NCI-H526 treated with DMSO at 0.1 percent for 48 hours (cell line): ENCODE measurements at regions not wholly inside any gene's neighbourhood (a gene's known extent, or its start where the extent isn't known, plus 50 kb on each side); places are given as distances from the start of the nearest gene placed in this dataset.

Experiments used
- DNase-seq: peaks from one replicate; lab custom pipeline; 2025; lab: John Stamatoyannopoulos, UW

DNA sequence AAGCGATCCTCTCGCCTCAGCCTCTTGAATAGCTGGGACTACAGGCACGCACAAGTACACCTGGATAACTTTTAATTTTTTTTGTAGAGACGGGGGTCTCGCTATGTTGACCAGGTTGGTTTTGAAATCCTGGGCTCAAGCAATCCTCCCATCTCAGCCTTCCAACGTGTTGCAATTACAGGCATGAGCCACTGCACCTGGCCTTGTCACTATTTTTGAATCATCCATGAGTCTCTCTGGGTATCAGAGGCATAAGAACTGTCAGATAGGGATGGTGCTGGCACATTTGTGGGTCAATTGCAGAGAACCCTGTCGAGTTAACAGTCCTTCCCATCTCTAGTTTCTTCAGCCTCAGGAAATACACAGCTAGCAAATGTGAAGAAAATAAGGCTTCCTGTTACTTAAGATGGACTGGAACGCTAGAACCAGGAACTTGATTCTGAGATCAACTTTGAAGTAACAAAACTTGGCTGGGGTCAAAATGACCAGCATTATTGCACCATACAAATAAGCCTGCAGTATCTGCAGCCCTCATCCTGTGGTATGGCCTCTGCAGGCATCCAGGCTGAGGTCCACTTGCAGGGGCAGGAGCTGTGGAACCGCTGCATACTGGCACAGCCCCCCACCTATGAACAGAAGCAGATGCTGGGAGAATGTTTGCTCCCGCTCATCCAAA lies 124.3 kb upstream of the GADD45A start:
- DNase-seq: no peak

DNA sequence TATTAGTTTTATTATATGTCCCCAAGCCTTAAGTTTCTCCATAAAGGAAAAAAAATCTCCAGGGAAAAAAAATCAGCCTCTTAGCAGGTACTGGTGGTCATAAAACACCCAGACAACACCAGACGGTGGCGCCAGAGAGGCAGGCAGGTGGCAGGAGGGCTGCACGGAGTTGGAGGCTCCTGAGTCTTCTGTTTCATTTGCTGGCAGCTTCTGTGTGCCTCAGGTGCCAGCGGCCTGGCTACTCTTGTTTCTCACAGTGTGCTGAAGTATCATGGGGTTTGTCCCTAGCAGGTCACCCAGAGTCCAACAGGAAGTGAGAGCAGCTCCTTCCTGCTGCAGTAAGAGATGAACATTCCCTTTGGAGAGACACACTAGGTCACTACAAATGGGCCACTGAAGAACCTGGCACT lies 123.3 kb upstream of the GADD45A start:
- DNase-seq: peak; percentile 67

DNA sequence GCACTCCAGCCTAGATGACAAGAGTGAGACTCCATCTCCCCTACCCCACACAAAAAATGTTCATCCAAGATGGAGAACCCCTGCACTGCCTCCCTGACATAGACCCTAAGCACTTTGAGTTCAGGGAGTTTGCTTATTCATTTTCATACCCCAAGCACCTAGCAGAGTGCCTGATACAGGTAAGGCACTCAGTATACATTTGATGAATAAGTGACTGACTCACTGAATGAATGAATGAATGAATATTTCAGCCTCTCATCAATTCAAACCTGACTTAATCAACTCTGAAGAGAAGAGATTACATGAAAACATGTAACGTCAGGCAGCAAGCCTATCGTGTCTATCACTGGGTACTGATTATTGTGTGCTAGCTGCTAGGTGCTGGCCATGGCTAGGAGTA lies 121.3 kb upstream of the GADD45A start:
- no peak for DNase-seq

DNA sequence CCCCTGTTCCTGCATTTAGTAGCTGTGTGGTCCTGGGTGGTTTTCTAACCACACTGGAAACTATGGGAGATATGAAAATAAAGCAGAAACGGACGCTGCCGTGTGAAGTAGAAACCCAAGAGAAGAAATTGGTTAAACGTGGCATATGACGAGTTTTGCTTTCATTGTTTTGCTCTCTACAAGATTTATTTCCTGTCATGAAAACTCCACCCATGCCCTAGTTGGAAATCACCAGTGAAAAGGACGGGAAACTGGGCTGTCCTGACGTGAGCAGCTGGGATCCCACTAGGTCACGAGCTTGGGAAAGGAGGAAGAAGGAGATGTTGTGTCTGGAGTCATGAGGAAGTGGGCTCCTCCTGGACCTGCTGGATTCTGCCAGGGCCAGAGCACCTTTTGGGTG lies 120.8 kb upstream of the GADD45A start:
- DNase-seq: no peak

DNA sequence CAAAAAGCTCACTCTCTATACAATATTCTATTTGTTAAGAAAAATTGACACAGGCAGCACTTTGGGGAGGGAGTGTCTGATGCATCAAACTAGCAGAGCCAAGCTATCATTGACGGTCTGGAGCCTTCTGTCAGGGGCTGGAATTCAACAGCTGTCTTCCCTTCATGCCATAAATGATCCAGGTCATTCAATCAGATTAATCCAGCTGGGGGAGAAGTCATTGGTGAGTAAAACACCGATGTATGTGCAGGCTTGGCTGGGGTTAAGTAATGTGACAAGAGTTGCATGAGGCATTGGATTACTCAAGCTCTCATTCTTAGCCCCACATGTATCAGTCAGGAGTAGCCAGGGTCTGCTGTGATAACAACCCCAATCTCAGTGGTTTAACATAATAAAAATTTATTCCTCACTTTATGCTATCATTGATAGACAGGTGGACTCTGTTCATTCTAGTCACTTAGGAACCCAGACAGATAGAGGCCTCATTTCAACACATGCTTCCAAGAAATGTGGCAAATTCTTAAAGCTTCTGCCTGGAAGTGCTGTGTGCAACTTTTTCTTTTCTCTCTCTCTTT lies 118.1 kb upstream of the GADD45A start:
- DNase-seq: no peak

DNA sequence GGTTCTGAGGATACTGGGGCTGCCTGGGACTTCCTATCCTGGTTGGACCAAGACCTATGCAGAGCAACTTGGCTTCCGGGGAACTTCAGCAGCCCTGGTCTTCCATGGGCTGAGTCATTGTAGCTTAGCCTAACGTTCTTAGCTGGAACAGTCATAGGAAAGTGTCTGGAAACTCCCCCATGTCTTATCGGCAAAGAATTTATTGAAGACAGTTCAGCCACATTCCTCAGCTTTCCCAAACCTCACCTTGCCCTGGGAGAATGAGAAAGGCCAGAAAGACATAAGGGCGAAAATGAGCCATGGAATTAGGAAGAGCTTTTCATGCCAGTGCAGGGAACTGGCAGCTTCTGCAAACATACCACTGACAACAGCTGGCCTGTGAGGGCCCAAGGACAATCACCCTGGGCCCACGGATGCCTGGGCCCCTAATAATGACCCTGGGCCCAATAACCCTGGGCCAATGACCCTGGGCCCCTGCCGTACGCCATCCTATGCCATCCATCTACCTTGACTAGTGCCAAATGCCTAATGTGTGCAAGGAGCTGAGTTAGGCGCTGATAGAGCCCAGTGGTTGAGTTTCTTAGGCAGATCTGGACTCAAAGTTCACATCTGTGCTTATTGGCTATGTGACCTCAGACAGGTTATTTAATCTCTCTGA lies 114.4 kb upstream of the GADD45A start:
- no peak for DNase-seq

DNA sequence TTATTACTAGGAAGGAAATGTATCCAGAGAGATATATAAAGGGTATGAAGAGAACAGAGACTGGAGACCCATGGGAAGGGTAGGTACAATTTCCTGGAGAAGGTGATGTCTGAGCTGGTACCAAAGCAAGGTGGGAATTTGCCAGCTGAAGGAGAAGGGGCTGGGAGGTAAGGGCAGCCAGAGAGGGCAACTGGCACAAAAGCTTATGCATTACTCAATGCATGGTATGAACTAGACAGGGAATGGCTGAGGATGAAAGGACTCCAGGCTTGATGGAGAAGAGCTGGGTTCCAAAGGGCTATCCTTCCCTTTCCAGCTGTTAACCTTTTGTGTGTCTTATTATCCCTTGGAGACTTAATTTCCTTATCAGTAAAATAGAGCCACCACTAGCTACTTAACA lies 113.6 kb upstream of the GADD45A start:
- no peak for DNase-seq

DNA sequence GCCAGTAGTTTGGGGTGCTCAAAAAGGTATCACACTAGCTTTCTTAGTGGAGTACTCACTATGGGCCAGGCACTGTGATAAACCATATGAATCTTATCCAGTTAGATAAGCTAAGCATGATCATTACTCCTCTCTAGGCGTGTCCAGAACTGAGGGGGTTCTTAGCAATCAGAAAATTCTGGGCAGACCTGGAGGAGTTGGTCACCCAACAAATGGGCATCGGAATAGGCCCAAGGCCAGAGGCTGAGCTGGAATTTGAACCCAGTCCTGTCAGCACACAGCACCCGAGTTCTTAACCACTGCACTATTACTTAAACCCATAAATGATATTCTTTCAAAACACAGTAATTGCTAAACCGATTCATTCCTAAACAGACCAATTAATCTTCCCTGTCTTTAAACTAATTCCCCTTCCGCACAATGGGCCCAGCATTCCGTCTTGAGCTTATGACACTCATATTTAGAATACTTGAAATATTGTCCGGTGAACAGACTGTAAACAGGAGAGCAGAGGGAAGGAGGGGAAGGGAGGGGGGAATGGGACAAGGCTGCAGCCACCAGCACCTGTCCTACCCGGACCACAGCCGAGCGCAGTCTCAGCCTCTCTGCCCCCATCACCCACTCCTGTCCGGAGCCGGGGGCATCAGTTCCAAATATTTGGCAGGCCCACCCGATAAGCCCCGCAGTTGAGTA lies 113.0 kb upstream of the GADD45A start:
- no peak for DNase-seq

DNA sequence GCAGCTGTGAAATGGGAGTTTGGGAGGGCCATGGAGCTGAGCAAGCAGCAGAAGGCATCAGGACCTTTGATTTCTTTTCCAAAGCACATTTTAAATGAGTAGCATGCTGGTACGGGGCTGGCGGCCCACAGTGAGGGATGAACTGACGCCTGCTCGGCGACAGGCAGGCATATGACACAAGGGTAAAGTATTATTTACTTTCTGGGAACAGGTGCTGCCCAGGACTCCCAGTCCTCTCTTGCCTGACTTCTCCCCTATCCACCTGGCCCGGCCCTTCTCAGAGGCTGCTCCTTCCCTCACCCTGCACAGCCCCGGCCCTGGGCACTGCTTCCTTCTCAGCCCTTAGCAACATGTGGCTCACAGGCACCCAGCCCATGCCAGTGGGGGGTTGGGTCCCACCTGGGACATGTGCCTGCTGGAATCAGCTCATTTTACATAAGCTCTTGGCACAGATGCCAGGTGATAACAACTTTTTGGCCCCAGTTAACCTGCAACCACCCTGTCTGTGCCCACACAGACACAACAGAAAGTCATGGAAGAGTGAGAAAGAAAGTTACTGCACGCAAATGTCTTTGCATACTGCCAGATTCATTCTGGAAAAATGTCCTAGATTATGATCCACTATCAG lies 112.3 kb upstream of the GADD45A start:
- no peak for DNase-seq

DNA sequence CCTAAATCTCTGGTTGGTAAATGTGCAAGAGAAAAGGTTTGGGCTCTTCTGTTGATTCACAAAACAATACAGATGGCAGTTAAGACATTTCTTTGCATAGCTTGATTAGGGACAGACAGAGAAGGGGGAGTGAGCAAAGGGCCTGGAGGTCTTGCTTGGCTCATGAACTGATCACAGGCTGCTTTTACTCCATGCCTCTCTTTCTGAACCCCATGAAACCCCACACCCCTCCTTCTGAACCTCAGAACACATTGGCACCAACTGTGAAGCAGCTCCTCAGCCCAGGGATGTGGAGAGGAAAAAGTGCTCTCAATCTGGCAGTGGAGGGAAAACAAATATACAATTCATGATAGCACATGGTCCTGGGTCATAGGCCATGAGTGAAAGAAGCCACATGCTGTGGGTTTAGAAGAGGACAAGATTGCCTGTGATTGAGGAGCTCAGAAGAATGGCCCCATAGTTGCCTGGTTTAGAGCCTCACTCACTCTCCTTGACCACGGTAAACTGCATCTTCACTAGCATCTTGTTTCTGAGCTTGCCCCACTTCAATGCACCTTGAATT lies 111.6 kb upstream of the GADD45A start:
- no peak for DNase-seq

DNA sequence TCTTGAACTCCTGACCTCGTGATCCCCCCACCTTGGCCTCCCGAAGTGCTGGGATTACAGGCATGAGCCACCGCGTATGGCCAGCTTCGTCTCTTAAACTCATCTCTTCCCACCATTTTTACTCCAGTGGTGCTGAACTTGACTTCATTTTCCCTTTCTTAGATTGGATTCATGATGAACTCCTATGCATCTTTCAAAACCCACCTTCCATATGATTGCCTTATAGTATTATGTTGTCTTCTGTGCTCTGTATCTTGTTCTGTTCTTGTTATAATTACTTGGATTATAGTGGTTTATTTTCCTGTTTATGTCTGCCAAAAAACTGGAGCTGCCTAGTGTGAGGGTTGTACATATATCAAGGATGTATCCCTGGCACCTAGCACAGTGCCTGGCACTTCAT lies 110.8 kb upstream of the GADD45A start:
- DNase-seq: no peak

DNA sequence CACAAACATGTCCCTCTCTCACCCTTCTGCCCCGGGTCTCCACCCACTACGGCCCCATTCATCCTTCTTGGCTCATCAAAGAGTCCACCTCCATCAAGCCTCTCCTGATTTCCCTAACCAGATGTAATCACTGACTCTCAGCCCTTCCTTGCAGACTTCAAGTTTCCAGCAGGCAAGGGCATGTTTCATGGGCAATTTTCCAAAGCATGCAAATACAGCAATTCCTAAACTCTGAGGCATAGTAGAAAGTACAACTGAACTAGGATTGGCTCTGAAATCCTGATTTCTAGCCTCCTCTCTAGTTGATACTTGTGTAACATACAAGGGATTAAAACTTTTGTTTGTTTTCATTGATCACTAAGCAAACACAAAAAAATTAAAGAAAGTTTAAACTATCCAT lies 109.1 kb upstream of the GADD45A start:
- no peak for DNase-seq

DNA sequence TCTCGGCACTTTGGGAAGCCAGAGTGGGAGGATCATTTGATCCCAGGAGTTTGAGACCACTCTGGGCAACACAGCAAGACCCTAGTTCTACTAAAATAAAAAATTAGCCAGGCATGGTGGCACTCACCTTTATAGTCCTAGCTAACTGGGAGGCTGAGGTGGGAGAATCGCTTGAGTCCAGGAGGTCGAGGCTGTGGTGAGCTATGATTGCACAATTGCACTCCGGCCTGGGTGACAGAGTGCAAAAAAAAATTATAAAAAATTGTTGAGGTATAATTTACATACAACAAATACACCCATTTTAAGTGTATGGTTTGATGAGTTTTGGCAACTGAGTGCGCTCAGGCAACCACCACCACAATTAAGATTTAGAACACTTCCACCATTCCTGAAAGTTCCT lies 108.5 kb upstream of the GADD45A start:
- DNase-seq: no peak

DNA sequence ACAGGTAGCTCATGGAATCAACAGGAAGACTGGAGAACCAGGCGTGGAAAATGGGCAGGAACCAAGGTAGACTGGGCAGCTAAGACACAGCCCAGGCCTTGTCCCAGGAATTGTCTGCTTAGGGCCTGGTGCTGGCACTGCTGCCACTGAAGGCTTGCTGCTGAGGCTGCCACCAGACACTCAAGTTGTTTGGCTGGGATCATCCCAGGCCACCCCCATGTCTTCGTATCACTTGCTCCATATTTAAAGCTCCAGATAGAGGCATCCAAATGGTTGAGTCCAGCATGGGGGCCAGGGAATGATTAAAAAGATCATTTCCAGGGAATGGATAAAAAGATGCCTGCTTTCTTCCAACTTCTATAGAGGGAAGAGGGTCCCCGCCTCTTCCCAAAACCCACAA lies 107.4 kb upstream of the GADD45A start:
- DNase-seq: no peak

DNA sequence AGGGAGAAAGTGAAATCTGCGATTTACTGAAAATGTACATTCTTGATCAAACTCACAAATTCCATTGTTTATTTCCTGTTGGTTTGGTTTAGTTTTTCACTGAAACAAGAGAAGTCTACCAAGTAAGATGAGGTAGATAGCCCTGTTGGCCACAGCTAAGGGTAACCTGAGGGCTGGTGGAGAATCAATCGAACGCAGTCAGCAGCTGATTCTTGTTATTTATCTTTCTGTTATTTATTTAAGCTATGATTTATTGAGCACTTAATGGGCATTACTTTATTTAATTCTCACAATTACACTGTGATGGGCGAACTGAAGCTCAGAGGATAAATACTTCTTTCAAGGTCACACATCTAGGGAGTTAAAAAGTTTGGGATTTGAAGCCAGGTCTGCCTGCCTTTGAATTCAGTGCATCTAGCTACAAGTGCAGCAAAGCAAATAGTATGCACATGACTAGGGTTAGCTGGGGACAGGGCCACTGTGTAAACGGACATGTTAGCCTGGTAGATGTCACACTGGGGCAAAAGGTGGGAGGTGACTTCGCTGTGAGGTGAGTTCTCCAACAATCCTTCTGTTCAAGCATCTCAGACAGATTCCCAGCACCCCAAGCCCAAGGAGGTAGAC lies 106.5 kb upstream of the GADD45A start:
- DNase-seq: no peak

DNA sequence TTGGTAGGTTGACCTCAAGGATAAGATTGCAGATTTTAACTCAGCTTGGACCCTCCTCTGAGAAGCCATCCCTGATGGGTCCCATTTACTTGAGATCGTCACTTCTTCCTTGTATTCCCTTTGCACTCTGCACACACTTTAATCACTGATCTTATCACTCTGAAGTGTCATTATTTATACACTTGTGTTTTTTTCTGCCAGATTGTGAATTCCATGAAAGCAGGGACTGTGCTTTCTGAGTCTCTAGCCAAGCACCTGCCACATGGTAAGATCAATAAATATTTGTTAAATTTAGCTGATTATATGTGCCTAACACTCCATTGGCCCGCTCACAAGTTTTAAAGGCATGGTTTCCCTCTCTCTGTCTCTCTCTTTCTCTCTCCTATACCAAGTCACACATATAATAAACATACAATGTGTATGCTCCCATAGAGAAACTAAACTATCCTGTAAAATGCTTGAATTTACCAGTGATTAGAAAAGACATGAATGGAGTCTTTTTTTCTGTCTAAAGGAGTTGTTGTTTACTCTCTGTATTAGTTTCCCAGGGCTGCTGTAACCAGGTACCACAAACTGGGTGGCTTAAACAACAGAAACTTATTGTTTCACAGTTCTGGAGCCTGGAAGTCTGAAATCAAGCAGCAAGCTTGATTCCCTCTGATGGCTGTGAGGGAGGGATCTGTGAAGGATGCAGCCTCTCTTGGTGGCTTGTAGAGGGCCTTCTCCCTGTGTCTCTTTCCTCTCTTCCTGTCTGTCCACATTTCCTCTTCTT lies 105.2 kb upstream of the GADD45A start:
- DNase-seq: no peak

DNA sequence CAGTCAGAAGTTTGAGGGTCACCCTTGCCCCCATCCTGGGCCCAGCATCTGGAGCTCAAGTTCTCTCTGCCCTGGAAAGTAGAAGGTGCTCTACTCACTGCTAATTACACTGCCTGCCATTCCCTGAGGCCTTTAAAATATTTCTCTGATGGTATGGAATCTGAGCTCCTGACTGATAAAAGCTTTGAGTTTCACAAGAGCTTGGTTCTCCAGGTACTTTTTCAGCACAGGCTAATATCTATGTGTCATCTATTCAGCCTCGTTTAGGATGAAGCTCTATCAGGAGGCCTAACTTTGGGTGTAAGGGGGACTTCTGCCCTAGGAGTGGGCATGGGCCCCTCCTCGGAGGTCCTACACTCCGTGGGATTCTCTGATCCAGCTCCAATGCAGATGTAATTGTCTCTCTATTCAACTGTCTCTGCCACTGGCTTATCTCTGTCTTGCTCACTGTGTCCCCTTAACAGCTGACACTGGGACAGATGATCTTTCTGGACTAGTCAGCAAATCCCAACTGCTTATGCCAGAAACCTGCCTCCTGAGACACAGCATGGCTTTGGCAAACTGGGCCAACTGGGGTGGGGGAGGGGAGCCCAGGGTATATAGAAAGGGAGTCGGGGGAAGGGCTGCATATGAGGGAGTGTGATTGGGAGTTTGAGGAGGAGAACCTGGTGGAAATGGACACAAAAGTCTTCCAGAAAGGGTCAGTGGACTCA lies 104.2 kb upstream of the GADD45A start:
- DNase-seq: no peak

DNA sequence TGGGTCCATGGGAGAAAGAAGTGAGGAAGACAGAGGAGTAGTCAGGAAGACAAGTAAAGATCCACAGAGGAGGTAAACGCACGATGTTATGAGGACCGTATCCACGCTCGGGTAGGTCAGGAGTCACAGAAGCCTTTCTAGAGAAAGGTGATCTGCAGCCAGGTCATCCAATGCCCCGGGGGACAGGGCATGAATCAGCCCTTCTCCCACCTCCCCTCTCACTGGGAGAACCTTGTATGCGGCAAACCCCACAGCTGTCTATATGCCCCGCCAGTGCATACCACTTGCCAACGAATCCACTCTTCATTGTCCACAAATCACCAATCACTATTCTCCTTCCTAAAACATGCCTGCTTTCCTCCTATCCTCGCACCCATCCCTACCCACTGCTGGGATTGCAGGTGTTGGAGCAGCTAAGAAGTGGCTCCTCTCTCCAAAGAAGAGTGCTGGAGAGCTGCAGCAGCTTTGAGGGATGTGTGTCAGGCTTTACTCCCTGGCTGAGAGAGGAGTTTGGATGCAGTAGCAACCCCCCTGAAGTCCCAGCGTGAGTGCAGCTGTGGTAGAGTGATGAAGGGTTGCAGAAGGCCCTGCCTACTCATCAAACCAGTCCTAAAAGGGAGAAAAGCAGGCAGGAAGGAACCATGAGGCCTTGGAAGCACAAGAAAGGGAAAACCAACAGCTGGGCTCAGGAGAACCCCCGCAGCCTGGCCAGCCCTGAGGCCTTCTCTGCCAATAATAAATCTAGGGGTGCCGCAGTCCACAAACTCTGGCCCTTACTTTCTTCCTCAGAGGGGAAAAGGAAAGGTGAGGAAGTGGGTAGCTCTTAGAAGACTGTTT lies 102.2 kb upstream of the GADD45A start:
- no peak for DNase-seq

DNA sequence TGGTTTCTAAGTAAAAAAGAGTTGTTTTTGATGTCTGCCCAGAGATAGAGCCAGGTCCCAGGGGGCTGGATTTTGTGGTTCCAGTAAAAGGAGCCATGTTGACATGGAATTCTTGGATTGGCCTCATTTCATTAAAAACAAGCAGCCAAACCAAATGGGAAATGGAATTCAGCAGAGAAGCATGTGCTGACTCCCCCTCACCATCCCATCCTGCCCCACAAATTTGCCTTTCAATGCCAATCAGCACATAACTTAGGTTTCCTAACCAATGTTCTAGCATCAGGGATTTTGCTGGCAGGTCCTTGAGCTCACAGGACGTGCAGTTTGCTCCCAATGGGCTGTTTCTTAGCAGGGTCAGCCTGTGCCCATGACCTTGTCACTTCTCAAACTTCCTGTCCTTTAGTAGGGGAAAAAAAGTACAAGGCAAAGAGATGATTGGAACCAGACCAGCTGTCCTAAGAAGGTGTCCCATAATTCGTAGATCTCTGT lies 101.5 kb upstream of the GADD45A start:
- no peak for DNase-seq
